HEK293T (cell line): ENCODE measurements at regions not wholly inside any gene's neighbourhood (a gene's known extent, or its start where the extent isn't known, plus 50 kb on each side); places are given as distances from the start of the nearest gene placed in this dataset.

Experiments
- PKNOX1 ChIP-seq: fragments of 450-650 bp; IDR thresholded peaks from 2 replicates; pipeline ENCODE4 v1.6.1; 2016
- SP1 ChIP-seq: fragments of 450-650 bp; IDR thresholded peaks from 2 replicates; pipeline ENCODE4 v1.6.1; 2017

- TF ChIP-seq SP1 (no peak), PKNOX1 (no peak)
These were observed 72.8 kb upstream of the CPLX2 start for GRCh38 chr5:175798626-175799025.
